Naive thymus-derived CD4-positive, alpha-beta T cell (primary cell): ENCODE measurements at regions not wholly inside any gene's neighbourhood (a gene's known extent, or its start where the extent isn't known, plus 50 kb on each side); places are given as distances from the start of the nearest gene placed in this dataset.

Experiments
- ATAC-seq: fragments of 150-1000 bp; cut with Tn5 transposase; 2 replicates; pipeline ENCODE4 v1.10.0; 2021; ENCODE audit warnings: mild to moderate bottlenecking, moderate library complexity
- CTCF ChIA-PET: fragments of 350-600 bp; sonication (Branson Sonifier 250); formaldehyde crosslinking; loops from one replicate; lab custom pipeline; 2021; ENCODE audit warnings: antibody characterized with exemption; lab: Charles Lee
- POLR2A ChIA-PET: fragments of 350-600 bp; sonication (Branson Sonifier 250); formaldehyde crosslinking; loops from one replicate; lab custom pipeline; 2021; ENCODE audit warnings: antibody characterized with exemption, inconsistent platforms; lab: Charles Lee
- DNase-seq, 9 donors: peaks; one replicate each; pipeline versions ENCODE4 v3.0.0 to v3.0.0-alpha.2; 2020 to 2022; ENCODE audit warnings: mixed read lengths in 1 of 9
- H3K27ac ChIP-seq: one replicate; pipeline ENCODE4 v1.7.0; 2013; ENCODE audit warnings: mild to moderate bottlenecking, low read depth, low read length, moderate library complexity
- H3K27me3 ChIP-seq, 2 donors: one replicate each; pipeline ENCODE4 v1.7.0; 2013; ENCODE audit warnings: low read length in 2 of 2, mild to moderate bottlenecking in 2 of 2, moderate library complexity in 2 of 2; ENCODE audit not compliant: control insufficient read depth in 2 of 2, insufficient read depth in 2 of 2
- H3K36me3 ChIP-seq, 3 experiments: 1 replicate in 2 of 3; 2 replicates in 1 of 3; pipeline ENCODE4 v1.7.0; 2013; ENCODE audit warnings: low read length in 3 of 3, mild to moderate bottlenecking in 3 of 3, moderate library complexity in 1 of 3; ENCODE audit not compliant: insufficient read depth in 3 of 3, control insufficient read depth in 2 of 3
- H3K4me1 ChIP-seq, 2 donors: one replicate each; pipeline ENCODE4 v1.7.0; 2013; ENCODE audit warnings: low read length in 2 of 2, mild to moderate bottlenecking in 2 of 2, moderate library complexity in 1 of 2; ENCODE audit not compliant: control insufficient read depth in 2 of 2, insufficient read depth in 2 of 2
- H3K4me3 ChIP-seq: 2 replicates; pipeline ENCODE4 v1.7.0; 2013; ENCODE audit warnings: mild to moderate bottlenecking, low read length
- H3K9me3 ChIP-seq, 3 experiments: 1 replicate in 2 of 3; 2 replicates in 1 of 3; pipeline ENCODE4 v1.7.0; 2013; ENCODE audit warnings: low read length in 3 of 3; ENCODE audit not compliant: control insufficient read depth in 2 of 3
- H3K27ac Mint-ChIP-seq, 9 donors: one replicate each; pipeline ENCODE4 v1.8.0; 2020 to 2022; ENCODE audit warnings: mixed read lengths in 9 of 9, mild to moderate bottlenecking in 8 of 9, moderate library complexity in 5 of 9, inconsistent platforms in 2 of 9
- H3K27me3 Mint-ChIP-seq, 5 donors: one replicate each; pipeline ENCODE4 v1.8.0; 2021 to 2022; ENCODE audit warnings: mixed read lengths in 5 of 5, mild to moderate bottlenecking in 1 of 5
- H3K36me3 Mint-ChIP-seq, 5 donors: one replicate each; pipeline ENCODE4 v1.8.0; 2020 to 2022; ENCODE audit warnings: mixed read lengths in 5 of 5, mild to moderate bottlenecking in 3 of 5, inconsistent platforms in 1 of 5
- H3K4me1 Mint-ChIP-seq, 7 donors: one replicate each; pipeline ENCODE4 v1.8.0; 2020 to 2022; ENCODE audit warnings: mixed read lengths in 7 of 7, mild to moderate bottlenecking in 3 of 7, inconsistent platforms in 1 of 7
- H3K4me3 Mint-ChIP-seq, 10 donors: one replicate each; pipeline ENCODE4 v1.8.0; 2020 to 2022; ENCODE audit warnings: mild to moderate bottlenecking in 10 of 10, mixed read lengths in 10 of 10, moderate library complexity in 6 of 10, inconsistent platforms in 2 of 10
- H3K9me3 Mint-ChIP-seq, 11 donors: one replicate each; pipeline ENCODE4 v1.8.0; 2020 to 2022; ENCODE audit warnings: mixed read lengths in 11 of 11, mild to moderate bottlenecking in 4 of 11, inconsistent platforms in 1 of 11, moderate library complexity in 1 of 11
- intact Hi-C, 2 donors: fragments of 100-400 bp; cut with micrococcal nuclease; formaldehyde crosslinking; loops; one replicate each; pipeline ENCODE4 v1.15.1; 2023

DNA sequence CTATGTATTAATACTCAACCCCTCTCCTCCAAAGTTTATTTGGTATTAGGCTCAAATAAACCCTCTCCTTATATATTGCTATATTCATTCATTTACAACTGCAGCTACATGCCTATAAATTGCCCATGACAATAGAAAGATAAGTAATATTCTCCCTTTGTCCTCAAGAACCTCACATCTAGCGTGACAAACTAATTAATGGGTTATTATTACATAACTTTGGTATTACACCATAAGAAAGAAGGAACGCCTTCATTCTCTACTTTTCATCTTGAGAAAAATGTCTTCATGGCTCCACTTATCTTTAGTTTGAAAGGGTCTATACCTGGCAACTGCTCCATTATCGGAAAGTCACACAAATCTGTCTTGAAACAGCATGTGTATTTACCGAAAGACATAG is 157.7 kb upstream of the RASGEF1B start:
- H3K4me3 ChIP-seq: no peak overlapping the region
- H3K4me1 ChIP-seq: no peaks in the 10 kb centered on the region
- Mint-ChIP-seq H3K27me3 (no peaks in the 10 kb centered on the region), H3K36me3 (no peaks in the 10 kb centered on the region), H3K27ac (no peak overlapping the region), H3K9me3 (no peaks in the 10 kb centered on the region), H3K4me3 (no peak overlapping the region), H3K4me1 (peaks cover 0 to 5% (median 0%) of the 10 kb centered on the region in 7 donors)
- CTCF ChIA-PET: no interaction called here
- no peak for DNase-seq
- no peak overlapping the region for H3K27ac ChIP-seq
- no peaks in the 10 kb centered on the region for H3K9me3 ChIP-seq
- POLR2A ChIA-PET: no interaction called here
- no peaks in the 10 kb centered on the region for H3K36me3 ChIP-seq
- intact Hi-C loops: no loop called here
- H3K27me3 ChIP-seq: no peaks in the 10 kb centered on the region
- no peak for ATAC-seq

- no peaks in the 10 kb centered on the region for H3K4me1 ChIP-seq
- H3K9me3 ChIP-seq: no peaks in the 10 kb centered on the region
- H3K36me3 Mint-ChIP-seq: no peaks in the 10 kb centered on the region
- ATAC-seq: no peak
- peaks cover 0 to 5% (median 0%) of the 10 kb centered on the region in 7 donors for H3K4me1 Mint-ChIP-seq
- intact Hi-C loops: no loop called here
- H3K27me3 ChIP-seq: no peaks in the 10 kb centered on the region
- H3K27me3 Mint-ChIP-seq: no peaks in the 10 kb centered on the region
- no peak overlapping the region for H3K27ac Mint-ChIP-seq
- no peaks in the 10 kb centered on the region for H3K9me3 Mint-ChIP-seq
- H3K36me3 ChIP-seq: no peaks in the 10 kb centered on the region
- H3K27ac ChIP-seq: no peak overlapping the region
- POLR2A ChIA-PET: no interaction called here
- H3K4me3 ChIP-seq: no peak overlapping the region
- H3K4me3 Mint-ChIP-seq: no peak overlapping the region
- CTCF ChIA-PET: no interaction called here
- no peak for DNase-seq
Observed at GRCh38 chr4:81628489-81628888, 156.8 kb upstream of the RASGEF1B start.

DNA sequence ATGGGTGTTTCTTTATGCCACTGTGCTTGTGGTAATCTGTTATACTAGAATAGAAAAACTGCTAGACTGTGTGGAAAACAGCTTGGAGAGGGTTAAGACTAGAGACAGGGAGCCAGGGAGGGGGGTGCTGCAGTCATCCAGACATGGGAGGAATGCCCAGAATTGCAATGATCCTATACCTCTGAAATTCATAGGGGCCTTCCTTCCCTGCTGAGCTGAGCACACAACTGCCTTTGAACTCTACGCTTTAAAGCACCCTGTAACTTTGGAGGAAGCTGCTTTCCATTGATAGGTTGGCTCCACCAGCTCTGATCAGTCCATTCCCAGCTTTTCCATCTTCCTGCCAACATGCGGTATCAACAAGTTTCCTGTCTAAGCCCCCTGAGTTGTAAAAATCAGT is 155.9 kb upstream of the RASGEF1B start:
- Mint-ChIP-seq H3K9me3 (no peaks in the 10 kb centered on the region), H3K27me3 (no peaks in the 10 kb centered on the region), H3K4me3 (no peak overlapping the region), H3K36me3 (no peaks in the 10 kb centered on the region), H3K27ac (no peak overlapping the region), H3K4me1 (peaks cover 0 to 5% (median 0%) of the 10 kb centered on the region in 7 donors)
- no peak for DNase-seq
- CTCF ChIA-PET: no interaction called here
- intact Hi-C loops: no loop called here
- Histone ChIP-seq H3K36me3 (no peaks in the 10 kb centered on the region), H3K4me3 (no peak overlapping the region), H3K4me1 (no peaks in the 10 kb centered on the region), H3K27me3 (no peaks in the 10 kb centered on the region), H3K9me3 (no peaks in the 10 kb centered on the region), H3K27ac (no peak overlapping the region)
- POLR2A ChIA-PET: no interaction called here
- ATAC-seq: no peak

DNA sequence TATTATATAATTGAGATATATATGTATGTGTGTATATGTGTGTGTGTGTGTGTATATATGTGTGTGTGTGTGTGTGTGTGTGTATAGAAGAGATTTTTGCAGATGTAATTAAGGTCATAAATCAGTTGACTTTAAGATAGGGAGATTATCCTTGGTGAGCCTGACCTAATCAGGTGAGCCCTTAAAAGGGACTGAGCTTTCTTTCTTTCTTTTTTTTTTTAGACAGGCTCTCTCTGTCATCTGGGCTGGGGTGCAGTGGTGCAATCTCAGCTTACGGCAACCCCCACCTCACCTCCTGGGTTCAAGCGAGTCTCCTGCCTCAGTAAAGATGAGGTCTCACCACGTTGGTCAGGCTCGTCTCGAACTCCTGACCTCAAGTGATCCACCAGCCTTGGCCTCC is 155.1 kb upstream of the RASGEF1B start:
- Histone ChIP-seq H3K27ac (no peak overlapping the region), H3K4me1 (no peaks in the 10 kb centered on the region), H3K9me3 (no peaks in the 10 kb centered on the region), H3K27me3 (no peaks in the 10 kb centered on the region), H3K4me3 (no peak overlapping the region), H3K36me3 (no peaks in the 10 kb centered on the region)
- H3K4me1 Mint-ChIP-seq: peaks cover 0 to 5% (median 0%) of the 10 kb centered on the region in 7 donors
- CTCF ChIA-PET: interaction anchor here (0.6 to 0.7 kb wide), 2 partner anchors 58 to 1857 kb away, joined by 4 read pairs; no protein-coding TSS in a partner anchor
- intact Hi-C loops: no loop called here
- H3K27me3 Mint-ChIP-seq: no peaks in the 10 kb centered on the region
- POLR2A ChIA-PET: no interaction called here
- ATAC-seq (no peak), DNase-seq (no peak)
- H3K36me3 Mint-ChIP-seq: no peaks in the 10 kb centered on the region
- no peaks in the 10 kb centered on the region for H3K9me3 Mint-ChIP-seq
- no peak overlapping the region for H3K4me3 Mint-ChIP-seq
- H3K27ac Mint-ChIP-seq: no peak overlapping the region

DNA sequence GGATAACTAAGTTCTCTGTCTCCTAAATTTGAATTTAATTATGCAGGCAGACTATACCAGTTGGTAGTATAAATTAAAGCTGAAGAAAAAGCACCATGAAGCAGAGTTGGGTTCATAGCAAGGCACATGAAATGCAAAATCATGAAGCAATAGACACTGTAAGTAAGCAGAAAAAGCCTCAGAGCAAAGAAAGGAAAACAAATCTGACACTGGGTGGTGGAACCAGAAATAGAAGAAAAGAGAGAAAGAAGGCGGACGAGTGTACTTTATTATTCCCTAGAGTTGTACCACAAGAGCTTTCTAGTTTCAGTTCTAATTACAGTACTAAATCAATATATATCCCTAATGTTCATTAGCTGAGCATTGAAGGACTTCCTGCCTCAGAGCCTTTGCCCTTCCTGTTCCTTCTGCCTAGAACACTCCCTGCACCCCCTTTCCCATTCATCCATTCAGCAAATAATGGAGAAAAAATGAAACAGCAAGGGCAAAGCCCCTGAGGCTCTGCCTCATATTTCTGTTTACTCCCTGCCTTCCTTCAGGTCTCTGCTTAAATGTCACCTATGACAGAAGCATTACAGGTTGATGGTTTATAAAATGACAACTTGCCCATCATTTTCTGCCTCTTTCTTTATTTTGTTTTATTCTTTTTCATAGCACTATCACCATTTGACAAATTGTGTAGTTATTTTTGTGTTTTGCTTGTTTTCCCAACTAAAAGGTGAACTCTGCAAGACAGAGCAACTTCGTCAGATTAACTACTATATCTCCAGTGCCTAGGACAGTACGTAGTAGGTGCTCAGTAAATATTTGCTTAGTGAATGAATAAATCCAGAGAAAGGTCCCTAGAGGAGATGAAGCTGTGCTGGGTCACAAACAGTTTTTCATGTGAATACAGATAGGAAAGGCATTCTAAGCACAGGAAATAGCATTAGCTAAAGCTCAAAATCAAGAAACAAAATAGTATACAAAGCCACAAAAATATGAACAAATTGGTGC is 154.0 kb upstream of the RASGEF1B start:
- no peaks in the 10 kb centered on the region for H3K36me3 ChIP-seq
- H3K36me3 Mint-ChIP-seq: no peaks in the 10 kb centered on the region
- ChIA-PET POLR2A (interaction anchor here (0.9 kb wide), 1 partner anchor 153 kb away, joined by 3 read pairs; no protein-coding TSS in a partner anchor), CTCF (interaction anchor here (0.6 to 0.7 kb wide), 2 partner anchors 21 to 57 kb away, joined by 4 read pairs; no protein-coding TSS in a partner anchor)
- H3K4me3 Mint-ChIP-seq: no peak overlapping the region
- ATAC-seq (no peak), DNase-seq (no peak)
- intact Hi-C loops: no loop called here
- no peaks in the 10 kb centered on the region for H3K9me3 Mint-ChIP-seq
- no peaks in the 10 kb centered on the region for H3K9me3 ChIP-seq
- H3K27ac ChIP-seq: no peak overlapping the region
- no peaks in the 10 kb centered on the region for H3K27me3 ChIP-seq
- H3K4me1 ChIP-seq: no peaks in the 10 kb centered on the region
- no peaks in the 10 kb centered on the region for H3K27me3 Mint-ChIP-seq
- no peak overlapping the region for H3K27ac Mint-ChIP-seq
- H3K4me3 ChIP-seq: no peak overlapping the region
- peaks cover 0 to 5% (median 0%) of the 10 kb centered on the region in 7 donors for H3K4me1 Mint-ChIP-seq

DNA sequence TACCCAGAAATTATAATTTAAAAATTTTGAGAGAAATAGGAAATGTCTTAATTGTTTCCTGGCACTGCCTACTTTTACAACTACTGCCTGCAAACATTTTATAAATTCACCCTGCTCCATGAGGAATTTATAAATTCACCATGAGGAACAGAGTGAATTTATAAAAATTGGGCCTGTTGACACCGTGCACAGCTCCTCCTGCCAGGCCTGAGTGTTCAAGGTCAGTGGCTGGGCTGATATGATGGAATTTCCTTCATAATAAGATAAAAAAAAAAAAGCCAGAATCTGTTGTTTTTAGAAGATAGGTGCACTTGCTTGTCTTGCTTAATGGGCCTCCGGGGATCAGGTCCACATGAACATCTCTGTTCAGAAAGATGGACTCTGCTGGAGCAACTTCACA is 151.7 kb upstream of the RASGEF1B start:
- H3K9me3 Mint-ChIP-seq: peaks cover 0 to 4% (median 0%) of the 10 kb centered on the region in 11 donors
- H3K36me3 ChIP-seq: no peaks in the 10 kb centered on the region
- no peak overlapping the region for H3K27ac Mint-ChIP-seq
- H3K4me1 Mint-ChIP-seq: no peaks in the 10 kb centered on the region
- no peak for DNase-seq
- ATAC-seq: no peak
- intact Hi-C loops: no loop called here
- ChIA-PET POLR2A (no interaction called here), CTCF (no interaction called here)
- no peaks in the 10 kb centered on the region for H3K27me3 ChIP-seq
- no peaks in the 10 kb centered on the region for H3K27me3 Mint-ChIP-seq
- no peak overlapping the region for H3K4me3 ChIP-seq
- no peaks in the 10 kb centered on the region for H3K36me3 Mint-ChIP-seq
- H3K4me3 Mint-ChIP-seq: no peak overlapping the region
- no peaks in the 10 kb centered on the region for H3K4me1 ChIP-seq
- no peaks in the 10 kb centered on the region for H3K9me3 ChIP-seq
- H3K27ac ChIP-seq: no peak overlapping the region
